Kidney epithelial cell (primary cell): ENCODE measurements at regions not wholly inside any gene's neighbourhood (a gene's known extent, or its start where the extent isn't known, plus 50 kb on each side); places are given as distances from the start of the nearest gene placed in this dataset.

Experiments
- DNase-seq: peaks from one replicate; pipeline ENCODE4 v3.0.0-alpha.2; 2010; ENCODE audit warnings: low read depth
- H3K27me3 ChIP-seq: 2 replicates; pipeline ENCODE4 v1.6.0; 2011; ENCODE audit warnings: low read length; ENCODE audit not compliant: control insufficient read depth, insufficient read depth
- H3K36me3 ChIP-seq: 2 replicates; pipeline ENCODE4 v1.5.1; 2011; ENCODE audit warnings: low read length; ENCODE audit not compliant: control insufficient read depth, insufficient read depth
- H3K4me3 ChIP-seq: 2 replicates; pipeline ENCODE4 v1.5.1; 2011; ENCODE audit warnings: low read depth, mild to moderate bottlenecking, control low read depth, low read length
- TF ChIP-seq, protein P1 (sequence below): IDR thresholded peaks from 2 replicates; pipeline ENCODE4 v1.5.1; 2011; ENCODE audit warnings: mild to moderate bottlenecking, moderate library complexity, low read length, control low read depth, inconsistent platforms; ENCODE audit not compliant: insufficient read depth, poor library complexity, severe bottlenecking

DNA sequence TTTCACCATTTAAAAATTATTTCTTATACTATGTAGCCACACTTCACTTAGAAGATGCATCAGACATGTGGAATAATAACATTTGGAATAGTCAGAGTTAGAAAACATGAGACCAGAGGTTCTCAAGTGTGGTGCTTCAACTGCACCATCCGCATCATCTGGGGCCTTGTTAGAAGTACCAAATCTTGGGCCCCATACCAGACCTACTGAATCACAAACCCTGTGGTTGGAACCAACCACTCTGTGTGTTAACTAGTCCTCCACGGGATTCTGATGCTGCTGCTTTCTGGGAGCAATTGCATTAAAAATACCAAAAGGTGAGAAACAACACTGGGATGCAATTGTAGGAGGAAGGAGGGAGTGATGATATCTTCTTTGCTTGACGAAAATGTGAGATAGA, 125.2 kb downstream of the GNAT3 start:
- TF ChIP-seq, protein P1, sequence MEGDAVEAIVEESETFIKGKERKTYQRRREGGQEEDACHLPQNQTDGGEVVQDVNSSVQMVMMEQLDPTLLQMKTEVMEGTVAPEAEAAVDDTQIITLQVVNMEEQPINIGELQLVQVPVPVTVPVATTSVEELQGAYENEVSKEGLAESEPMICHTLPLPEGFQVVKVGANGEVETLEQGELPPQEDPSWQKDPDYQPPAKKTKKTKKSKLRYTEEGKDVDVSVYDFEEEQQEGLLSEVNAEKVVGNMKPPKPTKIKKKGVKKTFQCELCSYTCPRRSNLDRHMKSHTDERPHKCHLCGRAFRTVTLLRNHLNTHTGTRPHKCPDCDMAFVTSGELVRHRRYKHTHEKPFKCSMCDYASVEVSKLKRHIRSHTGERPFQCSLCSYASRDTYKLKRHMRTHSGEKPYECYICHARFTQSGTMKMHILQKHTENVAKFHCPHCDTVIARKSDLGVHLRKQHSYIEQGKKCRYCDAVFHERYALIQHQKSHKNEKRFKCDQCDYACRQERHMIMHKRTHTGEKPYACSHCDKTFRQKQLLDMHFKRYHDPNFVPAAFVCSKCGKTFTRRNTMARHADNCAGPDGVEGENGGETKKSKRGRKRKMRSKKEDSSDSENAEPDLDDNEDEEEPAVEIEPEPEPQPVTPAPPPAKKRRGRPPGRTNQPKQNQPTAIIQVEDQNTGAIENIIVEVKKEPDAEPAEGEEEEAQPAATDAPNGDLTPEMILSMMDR, result no peak
- no peaks in the 10 kb centered on the region for H3K36me3 ChIP-seq
- no peak for DNase-seq
- H3K27me3 ChIP-seq, result no peaks in the 10 kb centered on the region
- H3K4me3 ChIP-seq, result no peak overlapping the region

DNA sequence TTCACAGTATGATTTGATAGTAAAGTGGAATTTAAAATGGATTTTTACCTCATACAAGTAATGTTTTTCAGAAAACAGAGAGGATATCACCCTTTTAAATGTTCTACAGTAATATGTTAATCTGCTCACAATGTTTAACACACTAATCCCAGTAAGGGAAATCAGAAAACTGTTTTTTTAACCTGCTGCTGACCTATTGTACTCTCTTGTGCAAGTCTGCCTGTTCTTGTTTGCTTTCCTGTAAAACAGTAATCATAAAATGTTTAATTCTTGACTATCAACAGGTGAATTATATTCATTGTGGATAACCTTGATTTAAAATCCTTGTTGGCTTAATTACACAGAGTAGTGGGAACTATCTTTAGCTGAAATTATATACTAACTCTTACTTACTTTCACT, 126.4 kb downstream of the GNAT3 start:
- Histone ChIP-seq H3K36me3 (no peaks in the 10 kb centered on the region), H3K4me3 (no peak overlapping the region), H3K27me3 (no peaks in the 10 kb centered on the region)
- peak; percentile 14 for DNase-seq
- TF ChIP-seq, protein P1, result no peak

DNA sequence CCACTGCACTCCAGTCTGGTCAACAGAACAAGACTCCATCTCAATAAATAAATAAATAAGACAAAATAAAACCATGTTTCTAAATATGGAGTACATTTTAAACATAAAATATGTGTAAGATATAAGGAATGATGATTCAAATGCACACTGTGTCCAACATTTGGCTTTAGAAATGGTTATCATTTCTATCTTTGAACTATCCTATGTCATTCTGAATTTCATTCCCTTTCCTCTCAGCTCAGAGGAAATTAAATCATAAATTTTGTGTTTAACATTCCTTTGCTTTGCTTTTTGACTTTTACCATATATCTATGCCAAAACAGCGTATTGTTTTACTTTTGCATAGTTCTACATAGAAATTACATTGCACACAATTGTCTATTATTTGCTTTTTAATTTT, 130.9 kb downstream of the GNAT3 start:
- H3K27me3 ChIP-seq, result no peaks in the 10 kb centered on the region
- H3K4me3 ChIP-seq, result no peak overlapping the region
- no peak for DNase-seq
- TF ChIP-seq, protein P1, result no peak
- no peaks in the 10 kb centered on the region for H3K36me3 ChIP-seq

DNA sequence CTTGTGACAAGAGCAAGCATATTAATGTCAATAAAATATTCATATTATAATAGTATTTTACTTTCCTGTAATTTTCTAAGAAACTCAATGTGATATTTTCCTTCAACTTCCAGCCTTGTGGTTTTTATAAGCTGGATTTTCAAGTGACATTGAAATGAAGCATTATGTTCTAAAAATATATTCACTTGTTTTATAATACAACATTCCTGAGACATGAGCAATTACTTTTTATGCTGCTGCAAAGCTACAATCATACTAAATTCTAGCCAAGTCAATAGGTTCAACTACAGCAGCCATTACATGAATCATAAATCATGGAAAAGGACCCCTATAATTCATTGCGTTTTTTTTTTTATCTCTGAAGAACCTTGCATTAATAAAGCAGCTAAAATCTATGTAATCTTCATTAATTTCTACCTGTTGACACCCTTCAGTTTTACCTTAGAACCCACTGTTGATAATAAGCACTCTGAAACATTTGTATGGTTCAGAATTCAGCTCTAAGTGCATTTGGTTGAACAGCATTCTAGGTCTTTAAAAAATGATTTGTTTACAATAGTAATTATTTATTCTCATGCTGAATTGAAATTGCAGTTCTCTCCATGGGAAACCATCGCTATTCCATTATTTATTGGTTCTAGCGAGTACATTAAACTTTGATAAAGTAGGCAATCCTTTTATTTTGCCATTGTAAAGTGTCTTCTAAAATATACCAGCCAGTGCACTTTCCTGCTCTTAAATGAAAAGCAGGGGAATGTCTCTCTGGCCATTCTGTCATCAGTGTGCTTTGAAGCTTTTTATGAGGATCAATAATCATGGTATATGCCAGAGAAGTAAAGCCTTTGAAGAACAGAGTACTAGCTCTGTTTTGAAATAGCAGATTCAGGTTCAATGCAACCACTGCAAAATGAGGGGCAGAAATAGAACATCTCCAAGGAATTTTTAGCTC, 132.6 kb downstream of the GNAT3 start:
- TF ChIP-seq, protein P1, result no peak
- no peak for DNase-seq

DNA sequence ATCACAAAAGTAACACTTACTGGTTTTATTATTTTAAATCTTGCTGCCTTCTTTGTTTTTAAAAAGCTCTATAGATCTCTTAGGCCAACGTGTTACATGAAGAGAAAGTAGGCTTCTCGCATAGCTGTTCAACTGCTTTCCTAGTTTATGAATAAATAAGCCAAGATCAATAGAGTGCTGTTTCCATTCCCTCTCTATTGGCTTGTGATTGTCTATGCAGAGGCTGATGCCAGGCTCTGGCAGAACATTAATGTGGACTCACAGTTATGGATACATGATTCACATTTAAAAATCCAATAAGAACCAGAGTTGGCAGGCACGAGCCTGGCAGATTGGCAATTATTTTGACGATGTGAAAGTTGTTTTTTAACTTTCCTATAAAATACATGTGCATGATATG, 137.5 kb downstream of the GNAT3 start:
- Histone ChIP-seq H3K36me3 (no peaks in the 10 kb centered on the region), H3K4me3 (no peak overlapping the region), H3K27me3 (no peaks in the 10 kb centered on the region)
- TF ChIP-seq, protein P1, result no peak
- no peak for DNase-seq

More for the DNA sequence above, 132.6 kb downstream of the GNAT3 start:
- H3K27me3 ChIP-seq, result no peaks in the 10 kb centered on the region
- H3K4me3 ChIP-seq, result no peak overlapping the region
- no peaks in the 10 kb centered on the region for H3K36me3 ChIP-seq
